ENCODE measurements at regions not wholly inside any gene's neighbourhood (a gene's known extent, or its start where the extent isn't known, plus 50 kb on each side); places are given as distances from the start of the nearest gene placed in this dataset.
"Not testable (repeated sequence)": the region's sequence is repeated elsewhere in the genome, so short reads cannot be mapped to it uniquely, and the experiment has no call there.

DNA sequence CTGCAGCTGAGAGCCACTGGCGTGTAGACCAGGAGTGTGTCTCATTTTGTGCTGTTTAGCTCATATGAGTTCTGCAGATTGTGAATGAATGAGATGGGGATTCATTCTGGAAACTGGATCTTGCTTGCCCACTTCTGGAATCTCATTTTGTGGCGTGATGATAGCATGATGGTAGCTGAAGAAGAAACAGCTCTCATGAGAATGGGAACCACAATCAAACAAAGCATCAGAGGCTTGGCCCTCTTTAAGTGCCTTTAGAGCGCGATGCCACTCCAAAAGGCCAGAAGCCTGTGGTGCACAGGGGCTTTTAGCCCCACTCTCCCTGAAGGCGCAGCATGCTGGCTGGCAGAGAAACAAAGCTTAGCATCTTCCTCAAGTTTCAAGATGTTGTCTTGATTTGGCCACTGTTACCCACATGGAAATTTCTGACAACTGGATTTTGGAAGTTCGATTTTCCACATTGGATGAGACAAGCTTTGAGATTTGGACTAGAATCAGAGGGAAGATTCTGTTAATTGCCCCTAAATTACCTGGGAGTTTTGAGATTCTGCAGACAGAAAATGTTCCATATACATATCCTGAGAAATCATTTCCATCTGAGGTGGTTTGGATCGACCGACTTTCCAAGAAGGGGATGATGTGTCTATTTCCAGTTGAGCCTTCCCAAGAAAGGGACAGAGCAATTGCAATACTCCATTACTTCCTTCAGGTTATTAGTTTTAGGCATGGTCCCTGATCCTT lies 234.5 kb downstream of the VAPA start (continued):
- TF ChIP-seq RAD21 (conservative IDR thresholded peaks at IDR 0.05) = no peak
- TF ChIP-seq POLR2AphosphoS5 (IDR thresholded peaks at IDR 0.05) = no peak
- TF ChIP-seq EZH2 (IDR thresholded peaks at IDR 0.05; ENCODE audit: borderline replicate concordance, insufficient read depth, low read length, poor library complexity, severe bottlenecking) = no peak

DNA sequence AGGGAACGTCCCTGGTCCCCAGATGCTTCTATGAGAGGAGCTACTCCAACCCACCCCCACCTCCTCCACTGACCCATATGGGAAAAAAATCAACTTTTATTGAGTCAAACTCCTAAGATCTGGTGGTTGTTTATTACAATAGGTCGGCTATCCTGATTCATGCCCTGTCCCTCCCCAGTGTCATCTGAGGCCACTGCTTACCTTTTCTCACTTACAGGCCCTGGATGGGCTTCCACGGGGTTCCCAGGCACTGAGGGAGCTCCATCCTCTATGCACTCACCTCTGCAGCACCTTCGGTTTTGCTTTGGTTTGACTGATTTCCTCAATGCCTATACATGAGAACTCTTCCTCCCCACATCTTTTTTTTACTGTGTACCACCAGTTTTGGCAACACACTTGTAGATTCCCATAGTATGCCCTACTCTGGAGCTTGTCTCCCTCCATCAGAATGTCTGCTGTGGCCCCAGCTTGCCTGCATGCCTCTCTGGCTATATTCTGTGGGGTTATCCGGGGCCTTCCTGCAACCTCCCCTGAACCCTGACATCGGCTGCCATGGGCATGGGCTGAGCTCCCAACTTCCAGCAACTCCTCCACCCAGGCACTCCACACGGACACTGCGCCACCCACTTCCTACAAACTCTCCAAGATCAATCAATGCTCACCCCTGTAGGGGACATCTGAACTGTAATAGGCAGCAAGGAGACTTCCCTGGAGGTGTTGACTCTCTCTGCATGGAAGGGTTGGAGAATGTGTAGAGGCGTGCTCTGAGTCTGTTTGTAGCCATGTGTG lies 236.1 kb downstream of the VAPA start:
- Histone ChIP-seq H2AFZ (ENCODE audit: low read depth, low read length) (no peak overlapping the region), H3K27me3 (ENCODE audit: insufficient read depth, low read depth, low read length) (no peaks in the 10 kb centered on the region), H3F3A (ENCODE audit: insufficient read depth, low read length, poor library complexity, severe bottlenecking) (no peaks in the 10 kb centered on the region), H3K9me3 (ENCODE audit: low read length) (no peaks in the 10 kb centered on the region), H3K27ac (ENCODE audit: low read length) (no peak overlapping the region), H3K4me3 (ENCODE audit: low read length) (no peak overlapping the region), H3K4me2 (ENCODE audit: low read length) (no peak overlapping the region), H4K20me1 (ENCODE audit: insufficient read depth) (no peaks in the 10 kb centered on the region), H3K36me3 (ENCODE audit: insufficient read depth, low read length) (no peaks in the 10 kb centered on the region), H3K79me2 (replicated peaks; ENCODE audit: insufficient read depth, low read length) (no peaks in the 10 kb centered on the region), H3K9ac (ENCODE audit: low read length) (no peak overlapping the region), H3K9me2 (ENCODE audit: insufficient read depth, low read length) (no peaks in the 10 kb centered on the region)
- TF ChIP-seq MXI1 (conservative IDR thresholded peaks at IDR 0.05; ENCODE audit: poor library complexity, severe bottlenecking) (no peak), POLR2AphosphoS5 (IDR thresholded peaks at IDR 0.05) (no peak), EZH2 (IDR thresholded peaks at IDR 0.05; ENCODE audit: borderline replicate concordance, insufficient read depth, low read length, poor library complexity, severe bottlenecking) (no peak), RAD21 (conservative IDR thresholded peaks at IDR 0.05) (no peak), EP300 (conservative IDR thresholded peaks at IDR 0.05; ENCODE audit: poor library complexity, severe bottlenecking) (no peak), REST (IDR thresholded peaks at IDR 0.05; ENCODE audit: borderline replicate concordance) (no peak), TAF1 (IDR thresholded peaks at IDR 0.05; ENCODE audit: low read depth) (no peak), SMC3 (conservative IDR thresholded peaks at IDR 0.05; ENCODE audit: poor library complexity) (no peak)
- TF ChIP-seq, protein P1, sequence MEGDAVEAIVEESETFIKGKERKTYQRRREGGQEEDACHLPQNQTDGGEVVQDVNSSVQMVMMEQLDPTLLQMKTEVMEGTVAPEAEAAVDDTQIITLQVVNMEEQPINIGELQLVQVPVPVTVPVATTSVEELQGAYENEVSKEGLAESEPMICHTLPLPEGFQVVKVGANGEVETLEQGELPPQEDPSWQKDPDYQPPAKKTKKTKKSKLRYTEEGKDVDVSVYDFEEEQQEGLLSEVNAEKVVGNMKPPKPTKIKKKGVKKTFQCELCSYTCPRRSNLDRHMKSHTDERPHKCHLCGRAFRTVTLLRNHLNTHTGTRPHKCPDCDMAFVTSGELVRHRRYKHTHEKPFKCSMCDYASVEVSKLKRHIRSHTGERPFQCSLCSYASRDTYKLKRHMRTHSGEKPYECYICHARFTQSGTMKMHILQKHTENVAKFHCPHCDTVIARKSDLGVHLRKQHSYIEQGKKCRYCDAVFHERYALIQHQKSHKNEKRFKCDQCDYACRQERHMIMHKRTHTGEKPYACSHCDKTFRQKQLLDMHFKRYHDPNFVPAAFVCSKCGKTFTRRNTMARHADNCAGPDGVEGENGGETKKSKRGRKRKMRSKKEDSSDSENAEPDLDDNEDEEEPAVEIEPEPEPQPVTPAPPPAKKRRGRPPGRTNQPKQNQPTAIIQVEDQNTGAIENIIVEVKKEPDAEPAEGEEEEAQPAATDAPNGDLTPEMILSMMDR (IDR thresholded peaks at IDR 0.05; ENCODE audit: poor library complexity, severe bottlenecking) = no peak

DNA sequence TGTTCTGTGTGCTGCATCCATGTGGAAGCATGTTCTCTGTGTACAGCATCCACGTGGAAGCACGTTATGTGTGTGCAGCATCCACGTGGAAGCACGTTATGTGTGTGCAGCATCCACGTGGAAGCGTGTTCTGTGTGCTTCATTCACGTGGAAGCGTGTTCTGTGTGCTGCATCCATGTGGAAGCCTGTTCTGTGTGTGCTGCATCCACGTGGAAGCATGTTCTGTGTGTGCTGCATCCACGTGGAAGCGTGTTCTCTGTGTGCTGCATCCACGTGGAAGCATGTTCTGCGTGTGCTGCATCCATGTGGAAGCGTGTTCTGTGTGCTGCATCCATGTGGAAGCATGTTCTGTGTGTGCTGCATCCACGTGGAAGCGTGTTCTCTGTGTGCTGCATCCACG lies 236.8 kb downstream of the VAPA start:
- not testable (repeated sequence) for H3F3A ChIP-seq (ENCODE audit: insufficient read depth, low read length, poor library complexity, severe bottlenecking); H3K27me3 ChIP-seq (ENCODE audit: insufficient read depth, low read depth, low read length); H4K20me1 ChIP-seq (ENCODE audit: insufficient read depth); H3K9me2 ChIP-seq (ENCODE audit: insufficient read depth, low read length); H3K9ac ChIP-seq (ENCODE audit: low read length); H3K9me3 ChIP-seq (ENCODE audit: low read length); H3K36me3 ChIP-seq (ENCODE audit: insufficient read depth, low read length); H3K27ac ChIP-seq (ENCODE audit: low read length); H2AFZ ChIP-seq (ENCODE audit: low read depth, low read length); H3K4me2 ChIP-seq (ENCODE audit: low read length); H3K4me3 ChIP-seq (ENCODE audit: low read length); H3K79me2 ChIP-seq (replicated peaks; ENCODE audit: insufficient read depth, low read length)
